Neural progenitor cell (in vitro differentiated cells): ENCODE measurements at regions not wholly inside any gene's neighbourhood (a gene's known extent, or its start where the extent isn't known, plus 50 kb on each side); places are given as distances from the start of the nearest gene placed in this dataset.
"Not testable (repeated sequence)": the region's sequence is repeated elsewhere in the genome, so short reads cannot be mapped to it uniquely, and the experiment has no call there.

Experiments used
- EZH2 ChIP-seq: fragments of 200-600 bp; sonication (generic); IDR thresholded peaks from 2 replicates; pipeline ENCODE4 v1.6.1; 2017; ENCODE audit warnings: antibody characterized with exemption, mild to moderate bottlenecking, moderate library complexity
- EZH2phosphoT487 ChIP-seq: fragments of 200-600 bp; sonication (generic); IDR thresholded peaks from 2 replicates; pipeline ENCODE4 v1.6.1; 2017; ENCODE audit warnings: antibody characterized with exemption
- TF ChIP-seq, protein P1 (sequence below): fragments of 200-600 bp; sonication (generic); IDR thresholded peaks from 2 replicates; pipeline ENCODE4 v1.5.1; 2017; ENCODE audit warnings: antibody characterized with exemption, mild to moderate bottlenecking

DNA sequence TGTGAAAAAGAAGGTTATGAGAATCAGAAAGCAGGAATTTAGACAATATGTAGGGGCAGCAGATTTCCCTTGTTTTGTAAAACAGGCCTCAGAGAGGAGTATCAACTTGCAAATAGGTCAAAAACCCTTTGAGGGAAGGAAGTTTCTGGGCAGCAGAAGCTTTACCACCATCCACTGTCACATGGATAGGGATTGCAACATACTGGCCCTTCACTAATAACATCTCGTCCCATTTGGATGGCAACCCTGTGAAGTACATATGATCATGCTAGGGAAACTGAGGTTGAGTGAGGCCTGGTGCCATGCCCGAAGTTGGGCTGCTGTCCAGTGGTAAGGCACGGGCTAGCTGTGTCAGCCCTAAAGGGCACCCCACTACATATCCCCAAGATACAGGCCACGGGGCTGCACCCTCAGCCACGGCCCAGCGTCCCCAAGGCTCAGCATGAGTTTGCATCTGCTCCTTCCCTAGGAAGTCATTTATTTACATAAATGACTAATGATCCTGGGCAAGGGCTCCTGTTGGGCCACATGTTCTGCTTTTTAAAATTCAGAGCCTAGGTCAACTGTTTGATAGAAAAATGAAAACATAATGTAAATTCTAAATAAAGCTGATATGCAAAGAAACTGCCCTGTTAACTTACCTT lies 310.4 kb upstream of the PLGLB1 start:
- TF ChIP-seq, protein P1, sequence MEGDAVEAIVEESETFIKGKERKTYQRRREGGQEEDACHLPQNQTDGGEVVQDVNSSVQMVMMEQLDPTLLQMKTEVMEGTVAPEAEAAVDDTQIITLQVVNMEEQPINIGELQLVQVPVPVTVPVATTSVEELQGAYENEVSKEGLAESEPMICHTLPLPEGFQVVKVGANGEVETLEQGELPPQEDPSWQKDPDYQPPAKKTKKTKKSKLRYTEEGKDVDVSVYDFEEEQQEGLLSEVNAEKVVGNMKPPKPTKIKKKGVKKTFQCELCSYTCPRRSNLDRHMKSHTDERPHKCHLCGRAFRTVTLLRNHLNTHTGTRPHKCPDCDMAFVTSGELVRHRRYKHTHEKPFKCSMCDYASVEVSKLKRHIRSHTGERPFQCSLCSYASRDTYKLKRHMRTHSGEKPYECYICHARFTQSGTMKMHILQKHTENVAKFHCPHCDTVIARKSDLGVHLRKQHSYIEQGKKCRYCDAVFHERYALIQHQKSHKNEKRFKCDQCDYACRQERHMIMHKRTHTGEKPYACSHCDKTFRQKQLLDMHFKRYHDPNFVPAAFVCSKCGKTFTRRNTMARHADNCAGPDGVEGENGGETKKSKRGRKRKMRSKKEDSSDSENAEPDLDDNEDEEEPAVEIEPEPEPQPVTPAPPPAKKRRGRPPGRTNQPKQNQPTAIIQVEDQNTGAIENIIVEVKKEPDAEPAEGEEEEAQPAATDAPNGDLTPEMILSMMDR: not testable (repeated sequence)
- not testable (repeated sequence) for TF ChIP-seq EZH2, EZH2phosphoT487
